Stimulated activated CD4-positive, alpha-beta T cell treated with anti-CD3 and anti-CD28 coated beads, Interleukin-15, amount 100 ng/mL, for 48 hours (primary cell): ENCODE measurements at regions not wholly inside any gene's neighbourhood (a gene's known extent, or its start where the extent isn't known, plus 50 kb on each side); places are given as distances from the start of the nearest gene placed in this dataset.
"Not testable (repeated sequence)": the region's sequence is repeated elsewhere in the genome, so short reads cannot be mapped to it uniquely, and the experiment has no call there.

Experiments used
- DNase-seq, 2 donors: peaks; one replicate each; pipeline ENCODE4 v3.0.0-alpha.2; 2020; ENCODE audit warnings: low read depth in 2 of 2

DNA sequence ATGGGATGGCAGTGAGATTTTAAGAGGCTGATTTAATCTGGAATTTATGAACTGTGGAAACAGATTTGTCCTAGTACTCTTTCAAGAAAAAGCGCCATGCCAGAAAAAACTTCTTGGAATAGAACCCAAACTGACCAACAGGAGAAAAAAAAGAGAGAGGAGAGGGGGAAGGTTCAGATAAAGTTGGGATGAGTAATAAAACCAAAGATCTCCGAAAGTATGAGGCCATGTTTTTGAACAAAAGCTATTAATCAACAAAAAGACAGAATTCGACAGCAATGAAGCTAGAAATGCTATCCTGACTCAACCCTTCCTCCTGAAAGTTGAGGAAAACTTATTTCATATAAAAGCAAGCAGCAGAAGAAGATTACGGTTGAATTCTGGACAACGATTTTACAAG is 135.5 kb downstream of the CEMIP2 start:
- DNase-seq: no peak

DNA sequence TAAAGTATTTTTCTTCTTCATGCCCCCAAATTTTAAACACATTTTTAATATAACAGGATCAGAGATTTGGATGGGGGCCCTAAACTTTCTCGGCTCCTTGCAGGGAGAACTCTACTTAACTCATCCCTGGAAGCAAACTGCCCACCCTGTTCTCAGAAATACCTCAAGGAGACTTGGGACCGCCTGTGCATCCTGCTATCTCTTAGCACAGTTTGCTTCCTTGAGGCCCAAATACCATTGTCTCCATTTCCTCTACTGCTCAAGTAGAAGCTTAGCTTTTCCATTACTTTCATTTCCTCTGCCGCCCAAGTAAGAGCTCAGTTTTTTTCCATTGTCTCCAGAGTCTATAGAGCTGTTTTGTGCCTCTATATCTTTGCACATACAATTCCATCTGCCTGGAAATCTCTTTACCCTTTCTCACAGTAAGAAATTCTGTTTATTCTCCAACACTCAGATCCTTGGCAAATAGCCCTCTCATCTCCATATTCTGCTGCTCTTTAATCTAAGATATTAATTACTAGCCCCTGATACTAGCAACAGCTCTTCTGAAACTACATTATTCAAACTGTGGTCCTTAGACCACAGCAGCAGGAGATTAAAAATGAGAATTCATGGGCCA is 137.8 kb downstream of the CEMIP2 start:
- DNase-seq: no peak

- DNase-seq: no peak
Measured at GRCh38 chr9:71629578-71630215, 138.6 kb downstream of the CEMIP2 start.

GRCh38 chr9:71628247-71628646 is 140.1 kb downstream of the CEMIP2 start:
- no peak for DNase-seq

DNA sequence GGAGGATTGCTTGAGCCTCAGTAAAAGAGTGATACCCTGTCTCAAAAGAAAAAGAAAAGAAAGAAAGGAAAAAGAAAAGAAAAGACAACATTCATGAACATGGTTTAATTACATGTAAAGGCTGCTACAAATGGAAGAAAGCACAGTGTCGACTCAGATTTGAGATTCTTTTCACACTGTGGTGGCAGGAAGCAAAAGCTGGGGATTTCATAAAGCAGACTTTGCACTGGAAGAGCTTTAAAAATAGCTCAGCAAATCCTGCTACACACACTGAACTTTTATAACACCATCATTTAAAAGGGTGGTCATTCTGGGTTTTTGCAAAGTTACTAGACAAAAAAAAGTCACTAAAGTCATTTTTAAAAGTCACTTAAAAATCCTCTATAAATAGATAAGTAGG is 140.8 kb downstream of the CEMIP2 start:
- DNase-seq: no peak

DNA sequence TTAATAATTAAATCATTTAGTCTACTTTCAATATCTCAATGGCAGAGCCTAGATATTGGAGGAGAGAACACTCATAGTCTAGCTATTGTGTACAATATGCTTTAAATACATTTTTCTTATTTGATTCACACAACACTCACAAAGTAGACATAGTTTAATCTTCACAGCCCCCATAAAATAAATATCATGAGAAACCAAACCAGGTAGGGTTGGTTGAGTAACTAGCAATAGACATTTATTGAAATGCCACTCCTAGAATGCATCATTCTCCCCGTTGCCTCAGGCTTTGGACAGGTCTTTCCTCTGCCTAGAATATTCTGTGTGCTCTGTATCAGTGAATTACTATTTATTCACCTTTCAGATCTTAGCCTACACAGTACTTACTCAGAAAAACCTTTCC is 141.9 kb downstream of the CEMIP2 start:
- no peak for DNase-seq

GRCh38 chr9:71624728-71625127 is 143.6 kb downstream of the CEMIP2 start:
- DNase-seq: no peak

DNA sequence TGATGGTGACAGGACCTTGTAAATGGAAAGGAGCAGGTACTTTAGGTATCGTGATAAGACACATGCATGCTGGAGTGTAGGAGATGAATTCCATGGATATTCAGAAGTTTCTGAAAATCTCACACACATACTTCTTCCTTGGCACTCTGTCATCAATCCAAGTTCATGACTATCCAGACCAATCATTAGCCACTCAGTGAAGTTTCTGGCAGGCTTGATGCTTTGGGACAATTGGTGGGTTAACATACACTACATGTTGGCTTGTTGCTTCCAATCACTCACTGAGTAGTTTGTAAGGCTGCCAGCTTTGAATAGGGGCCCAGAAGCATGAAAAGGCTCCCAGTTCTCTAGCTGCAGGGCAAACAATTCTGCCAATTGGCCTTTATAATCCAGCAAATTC is 147.6 kb downstream of the CEMIP2 start:
- DNase-seq: no peak

- DNase-seq: no peak
Measured at GRCh38 chr9:71620331-71620730, 148.0 kb downstream of the CEMIP2 start.

GRCh38 chr9:71619926-71620325 is 148.4 kb downstream of the CEMIP2 start:
- DNase-seq: no peak

GRCh38 chr9:71614409-71615010 is 153.8 kb downstream of the CEMIP2 start:
- DNase-seq: no peak

DNA sequence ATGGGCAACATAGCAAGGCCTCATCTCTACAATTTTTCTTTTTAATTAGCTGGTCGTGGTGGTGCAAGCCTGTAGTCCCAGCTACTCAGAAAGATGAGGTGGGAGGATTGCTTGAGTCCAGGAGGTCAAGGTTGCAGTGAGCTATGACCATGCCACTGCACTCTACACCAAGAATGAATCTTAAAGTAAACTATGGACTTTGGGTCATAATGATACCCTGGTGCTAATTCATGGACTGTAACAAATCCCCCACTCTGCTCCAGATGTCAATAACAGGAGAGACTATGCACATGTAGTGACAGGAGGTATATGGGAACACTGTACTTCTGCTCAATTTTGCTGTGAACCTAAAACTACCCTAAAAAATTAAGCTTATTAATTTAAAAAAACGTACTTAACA is 155.4 kb downstream of the CEMIP2 start:
- no peak for DNase-seq

DNA sequence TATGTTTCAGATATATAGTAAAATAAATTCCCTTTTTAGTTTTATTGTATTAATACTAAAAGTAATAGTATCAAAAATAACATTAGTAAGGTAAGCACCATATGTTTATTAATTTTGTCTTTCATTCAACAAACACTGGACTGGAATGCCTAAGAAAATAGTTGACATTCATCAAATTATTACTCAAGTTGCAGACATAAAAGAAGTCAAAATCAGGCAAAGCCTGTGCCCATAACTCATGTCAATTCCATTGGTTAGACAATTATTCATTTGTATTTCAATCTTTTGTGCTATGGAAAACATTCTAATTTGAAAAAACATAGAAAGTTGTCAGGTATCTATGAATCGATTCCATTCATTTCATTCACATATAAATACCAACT is 158.9 kb downstream of the CEMIP2 start:
- DNase-seq: no peak

GRCh38 chr9:71608825-71609447 is 159.4 kb downstream of the CEMIP2 start:
- DNase-seq: no peak

- no peak for DNase-seq
Measured at GRCh38 chr9:71608021-71608420, 160.3 kb downstream of the CEMIP2 start.

DNA sequence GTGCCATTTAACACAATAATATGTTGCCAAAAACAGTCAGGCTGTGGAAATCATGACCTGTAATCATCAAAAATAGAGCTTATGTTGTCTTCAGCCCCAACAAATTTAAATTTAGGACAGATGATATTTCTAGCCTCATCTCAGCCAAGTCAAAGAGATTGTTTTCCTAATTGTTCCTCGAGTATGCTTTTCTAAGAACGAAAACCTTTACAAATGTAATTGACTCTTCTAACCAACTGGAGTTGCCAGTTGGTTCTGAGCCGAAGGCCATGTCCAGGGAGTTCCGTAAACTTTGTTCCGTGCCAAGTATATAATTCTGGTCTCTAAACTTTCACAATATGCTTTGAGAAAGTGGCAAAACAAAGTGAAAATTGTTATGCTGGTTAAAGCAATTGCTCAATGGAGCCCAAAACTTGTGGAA is 160.8 kb downstream of the CEMIP2 start:
- DNase-seq: no peak

DNA sequence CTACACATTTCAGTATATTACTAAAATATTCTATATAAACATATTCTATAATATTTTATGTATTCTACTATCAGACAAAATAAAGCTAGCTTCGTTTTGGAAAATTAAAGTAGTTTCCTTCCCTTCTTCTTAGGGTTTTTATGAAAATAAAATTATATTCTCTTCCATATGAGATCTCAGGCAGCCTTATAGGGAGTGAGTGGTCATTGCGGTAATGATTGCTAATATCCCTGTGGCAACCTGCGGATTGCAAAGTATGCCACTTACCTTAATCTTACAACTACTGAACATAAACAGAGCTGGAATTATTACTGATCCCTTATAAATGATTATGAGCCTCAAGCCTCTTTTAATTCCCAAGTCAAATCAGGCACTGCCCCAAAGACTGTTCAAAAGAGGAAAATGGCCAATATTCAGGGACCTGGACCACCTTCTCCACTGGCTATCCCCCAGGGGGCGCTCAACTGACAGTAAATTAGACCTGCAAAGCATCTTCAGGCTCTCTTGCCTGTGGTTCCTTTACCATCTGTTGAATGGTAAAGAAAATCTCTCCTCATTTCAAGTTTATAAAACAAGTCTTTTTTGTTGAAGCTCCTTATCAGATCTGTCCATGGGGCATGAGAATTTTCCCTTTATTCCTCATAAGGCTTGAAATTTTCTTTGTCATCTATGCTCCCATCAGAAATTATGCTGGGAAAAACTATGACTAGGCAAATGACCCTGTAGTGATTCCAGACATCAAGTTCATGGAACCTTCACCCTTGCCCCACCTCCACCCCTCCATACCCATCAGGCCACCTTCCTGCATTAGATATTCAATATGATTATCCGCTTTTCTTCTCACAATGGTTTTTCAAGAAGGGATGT is 163.9 kb downstream of the CEMIP2 start:
- peak; percentile 56 to 76 for DNase-seq

DNA sequence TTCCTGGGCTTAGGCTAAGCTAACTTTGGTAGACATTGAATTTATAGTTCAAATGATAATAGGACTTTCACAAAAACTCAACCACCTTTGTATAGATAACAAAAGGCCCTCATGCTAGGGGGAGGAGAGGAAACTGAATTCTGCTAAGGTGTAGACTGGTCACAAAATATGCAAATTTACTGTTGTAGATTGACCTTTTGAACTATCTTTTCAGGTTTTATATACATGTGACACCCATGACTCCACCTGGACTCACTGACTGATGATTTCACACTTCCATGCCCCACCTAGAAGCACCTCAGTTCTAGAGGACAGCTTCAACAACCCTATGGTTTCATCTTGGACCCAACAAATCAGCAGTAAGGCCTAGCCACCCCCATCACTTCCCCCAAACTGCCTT is 165.7 kb downstream of the CEMIP2 start:
- DNase-seq: no peak

DNA sequence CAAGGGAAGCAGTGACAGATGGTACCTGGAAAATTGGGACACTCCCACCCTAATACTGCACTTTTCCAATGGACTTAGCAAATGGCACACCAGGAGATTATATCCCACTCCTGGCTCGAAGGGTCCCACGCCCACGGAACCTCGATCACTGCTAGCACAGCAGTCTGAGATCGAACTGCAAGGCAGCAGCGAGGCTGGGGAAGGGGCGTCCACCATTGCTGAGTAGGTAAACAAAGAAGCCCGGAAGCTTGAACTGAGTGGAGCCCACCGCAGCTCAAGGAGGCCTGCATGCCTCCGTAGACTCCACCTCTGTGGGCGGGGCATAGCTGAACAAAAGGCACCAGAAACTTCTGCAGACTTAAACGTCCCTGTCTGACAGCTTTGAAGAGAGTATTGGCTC is 172.6 kb downstream of the CEMIP2 start:
- DNase-seq: not testable (repeated sequence)

DNA sequence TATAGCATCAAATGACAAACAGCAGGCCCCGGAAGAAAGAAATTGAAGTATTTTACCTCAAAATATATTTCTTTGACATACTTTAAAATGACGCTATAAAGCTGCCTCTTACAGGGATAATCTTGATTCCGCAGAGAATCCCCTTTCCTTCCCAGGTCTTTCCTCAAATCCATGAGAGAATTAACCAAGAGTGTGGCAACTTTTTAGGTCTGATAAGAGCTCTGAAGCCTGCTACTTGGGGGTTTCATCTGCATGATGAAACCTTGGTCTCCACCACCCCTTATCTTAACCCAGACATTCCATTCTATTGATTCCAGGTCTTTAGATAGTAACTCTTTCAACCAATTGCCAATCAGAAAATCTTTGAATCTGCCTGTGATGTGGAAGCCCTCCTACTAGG is 173.8 kb downstream of the CEMIP2 start:
- no peak for DNase-seq

DNA sequence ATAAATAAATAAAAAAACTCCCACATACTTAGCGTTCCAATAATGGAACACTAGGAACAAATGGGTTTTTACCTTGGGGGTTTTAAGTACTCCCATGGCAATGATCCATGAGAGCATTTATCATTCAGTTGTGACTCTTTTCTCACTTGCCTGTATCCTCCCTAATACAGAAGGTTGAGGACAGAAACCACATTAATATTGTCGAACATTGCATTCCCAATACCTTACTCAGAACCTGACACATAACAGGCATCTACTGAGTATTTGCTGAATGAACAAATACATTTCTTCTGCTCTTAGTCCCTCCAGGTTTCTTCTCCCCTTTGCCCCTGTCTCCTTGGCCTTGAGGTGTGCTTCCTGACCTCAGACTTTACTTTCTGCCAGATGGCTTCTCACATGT is 175.9 kb downstream of the CEMIP2 start:
- DNase-seq: no peak

GRCh38 chr9:71590362-71590761 is 178.0 kb downstream of the CEMIP2 start:
- DNase-seq: no peak
